Esophagus squamous epithelium (tissue), 5 donors: ENCODE measurements at regions not wholly inside any gene's neighbourhood (a gene's known extent, or its start where the extent isn't known, plus 50 kb on each side); places are given as distances from the start of the nearest gene placed in this dataset.

Experiments used
- DNase-seq: peaks from one replicate; lab custom pipeline; 2025; lab: John Stamatoyannopoulos, UW
- H3K27ac ChIP-seq, 4 donors: fragments of 200-600 bp; sonication (generic); one replicate each; pipeline ENCODE4 v1.5.1; 2016 to 2019; ENCODE audit warnings: mild to moderate bottlenecking in 1 of 4
- H3K27me3 ChIP-seq, 4 donors: fragments of 200-600 bp; sonication (generic); 1 replicate in 3 of 4; 2 replicates in 1 of 4; pipeline versions ENCODE4 v1.5.1 to v1.6.0; 2017 to 2021; ENCODE audit warnings: antibody characterized with exemption in 1 of 4
- H3K36me3 ChIP-seq, 3 donors: fragments of 200-600 bp; sonication (generic); one replicate each; pipeline ENCODE4 v1.5.1; 2016 to 2019
- H3K4me1 ChIP-seq, 3 donors: fragments of 200-600 bp; sonication (generic); one replicate each; pipeline ENCODE4 v1.5.1; 2017 to 2019
- H3K4me3 ChIP-seq, 4 donors: fragments of 200-600 bp; sonication (generic); 1 replicate in 3 of 4; 2 replicates in 1 of 4; pipeline ENCODE4 v1.5.1; 2016 to 2019; ENCODE audit warnings: mild to moderate bottlenecking in 2 of 4, moderate library complexity in 1 of 4
- H3K9me3 ChIP-seq, 3 donors: fragments of 200-600 bp; sonication (generic); one replicate each; pipeline ENCODE4 v1.5.1; 2016 to 2019
- POLR2A ChIP-seq, 4 donors: fragments of 450-650 bp; IDR thresholded peaks; one replicate each; pipeline ENCODE4 v1.6.1; 2017; ENCODE audit warnings: antibody characterized with exemption in 4 of 4, mild to moderate bottlenecking in 4 of 4, moderate library complexity in 3 of 4
- WGBS, 2 donors: methylation state at CpG; one replicate each; pipeline ENCODE4 v1.1.5; 2018; 5-methylcytosine and 5-hydroxymethylcytosine counted together
- intact Hi-C: fragments of 100-400 bp; cut with DNase I; formaldehyde crosslinking; loops from one replicate; pipeline ENCODE4 v1.15.0; 2022
- TF ChIP-seq, protein P1 (sequence below), 6 experiments: fragments of 450-650 bp in 4 of 6; fragments of 200-600 bp in 2 of 6; sonication (generic) in 2 of 6; IDR thresholded peaks; one replicate each; pipeline ENCODE4 v1.5.1; 2016 to 2019; ENCODE audit warnings: antibody characterized with exemption in 6 of 6, mild to moderate bottlenecking in 4 of 6, moderate library complexity in 4 of 6
- donor health status: DM: yes; HTN: yes; CAD: no.

DNA sequence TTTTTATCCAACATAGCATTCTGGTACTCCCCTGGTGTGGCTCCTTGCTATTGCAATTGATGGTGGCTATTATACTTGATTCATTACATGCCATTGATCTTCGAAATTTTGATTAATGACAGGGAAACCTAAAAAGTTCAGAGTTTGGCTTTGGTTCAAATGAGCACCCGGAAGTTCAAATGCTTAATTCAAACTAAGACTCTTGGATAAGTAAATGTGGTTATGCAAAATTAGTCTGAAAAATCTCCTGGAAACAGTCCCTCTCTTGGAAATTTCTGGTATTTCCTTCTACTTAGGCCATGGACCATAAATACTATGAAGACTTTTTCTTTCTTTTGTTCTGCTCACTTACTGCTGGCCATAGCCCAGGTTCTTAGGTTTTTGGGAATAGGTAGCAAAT, 65.3 kb upstream of the SMIM21 start:
- no peak overlapping the region for H3K4me3 ChIP-seq
- no peak for TF ChIP-seq POLR2A (IDR thresholded peaks at IDR 0.05)
- TF ChIP-seq, protein P1, sequence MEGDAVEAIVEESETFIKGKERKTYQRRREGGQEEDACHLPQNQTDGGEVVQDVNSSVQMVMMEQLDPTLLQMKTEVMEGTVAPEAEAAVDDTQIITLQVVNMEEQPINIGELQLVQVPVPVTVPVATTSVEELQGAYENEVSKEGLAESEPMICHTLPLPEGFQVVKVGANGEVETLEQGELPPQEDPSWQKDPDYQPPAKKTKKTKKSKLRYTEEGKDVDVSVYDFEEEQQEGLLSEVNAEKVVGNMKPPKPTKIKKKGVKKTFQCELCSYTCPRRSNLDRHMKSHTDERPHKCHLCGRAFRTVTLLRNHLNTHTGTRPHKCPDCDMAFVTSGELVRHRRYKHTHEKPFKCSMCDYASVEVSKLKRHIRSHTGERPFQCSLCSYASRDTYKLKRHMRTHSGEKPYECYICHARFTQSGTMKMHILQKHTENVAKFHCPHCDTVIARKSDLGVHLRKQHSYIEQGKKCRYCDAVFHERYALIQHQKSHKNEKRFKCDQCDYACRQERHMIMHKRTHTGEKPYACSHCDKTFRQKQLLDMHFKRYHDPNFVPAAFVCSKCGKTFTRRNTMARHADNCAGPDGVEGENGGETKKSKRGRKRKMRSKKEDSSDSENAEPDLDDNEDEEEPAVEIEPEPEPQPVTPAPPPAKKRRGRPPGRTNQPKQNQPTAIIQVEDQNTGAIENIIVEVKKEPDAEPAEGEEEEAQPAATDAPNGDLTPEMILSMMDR (IDR thresholded peaks at IDR 0.05) = no peak
- no peaks in the 10 kb centered on the region for H3K4me1 ChIP-seq
- H3K36me3 ChIP-seq = no peaks in the 10 kb centered on the region
- WGBS, 2 donors = 39 to 40% methylated on average over 2 of the region's 2 CpGs
- H3K27ac ChIP-seq = no peak overlapping the region
- intact Hi-C loops = no loop called here
- peaks cover 0 to 4% (median 0%) of the 10 kb centered on the region in 4 donors for H3K27me3 ChIP-seq
- no peaks in the 10 kb centered on the region for H3K9me3 ChIP-seq
- no peak for DNase-seq

DNA sequence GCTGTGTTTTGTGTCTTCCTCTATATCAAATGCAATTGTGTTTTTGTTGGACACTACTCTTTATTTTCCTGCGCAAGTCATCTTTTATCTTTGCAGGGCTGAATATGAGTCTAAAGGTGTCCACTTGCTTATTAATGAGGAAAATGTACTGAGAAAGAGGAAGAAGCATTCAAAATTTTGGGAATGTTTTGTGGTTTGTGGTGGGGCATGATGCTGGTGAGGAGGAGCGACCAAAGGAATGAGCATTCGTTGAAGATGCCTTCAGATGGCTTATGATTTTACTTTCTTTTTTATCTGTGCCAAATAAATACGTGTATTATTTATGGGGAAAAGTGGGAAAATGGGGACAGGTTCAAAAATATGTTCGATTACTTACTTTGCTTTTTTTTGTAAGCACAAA, 63.9 kb upstream of the SMIM21 start:
- no peaks in the 10 kb centered on the region for H3K36me3 ChIP-seq
- intact Hi-C loops = no loop called here
- H3K4me3 ChIP-seq = no peak overlapping the region
- H3K27ac ChIP-seq = no peak overlapping the region
- TF ChIP-seq POLR2A (IDR thresholded peaks at IDR 0.05) = no peak
- TF ChIP-seq, protein P1 (IDR thresholded peaks at IDR 0.05) = no peak
- H3K27me3 ChIP-seq = peaks cover 0 to 3% (median 0%) of the 10 kb centered on the region in 4 donors
- H3K4me1 ChIP-seq = no peaks in the 10 kb centered on the region
- WGBS, 2 donors = 77 to 78% methylated on average over 5 of the region's 5 CpGs
- H3K9me3 ChIP-seq = no peaks in the 10 kb centered on the region
- DNase-seq = no peak

DNA sequence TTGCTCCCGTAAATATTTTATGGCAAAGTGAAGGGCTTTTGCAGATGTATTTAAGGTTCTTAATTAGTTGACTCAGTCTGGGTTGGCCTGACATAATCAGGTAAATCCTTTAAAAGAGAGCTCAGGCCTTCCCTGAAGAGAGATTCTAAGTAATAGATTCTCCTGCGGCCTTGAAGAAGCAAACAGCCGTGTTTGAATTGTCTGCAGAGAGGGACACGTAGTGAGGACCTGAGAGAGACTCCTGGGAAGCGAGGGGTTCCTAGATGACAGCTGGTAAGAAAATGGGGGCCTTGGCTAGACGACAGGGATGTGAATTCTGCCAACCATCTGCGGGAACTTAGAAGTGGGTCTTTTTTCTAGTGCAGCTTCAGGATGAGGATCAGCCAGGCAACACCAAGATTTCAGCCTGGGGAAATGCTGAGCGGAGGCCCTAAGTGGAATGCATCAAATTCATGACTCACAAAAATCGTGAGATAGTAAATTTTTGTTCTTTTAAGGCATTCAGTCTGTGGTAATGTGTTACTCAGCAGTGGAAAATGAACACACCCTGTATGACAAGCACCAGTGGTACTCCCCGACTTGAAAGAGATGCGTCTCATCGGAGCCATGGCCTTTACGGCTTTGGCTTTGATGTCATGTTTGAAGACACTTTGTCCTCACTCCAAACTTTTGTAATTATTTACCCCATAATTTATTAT, 62.1 kb upstream of the SMIM21 start:
- H3K4me3 ChIP-seq = no peak overlapping the region
- intact Hi-C loops = no loop called here
- no peak for DNase-seq
- H3K36me3 ChIP-seq = no peaks in the 10 kb centered on the region
- H3K9me3 ChIP-seq = no peaks in the 10 kb centered on the region
- peak overlapping the region in 1 of 4 donors; percentile 36 for H3K27ac ChIP-seq
- H3K4me1 ChIP-seq = no peaks in the 10 kb centered on the region
- no peak for TF ChIP-seq POLR2A (IDR thresholded peaks at IDR 0.05)
- TF ChIP-seq, protein P1 (IDR thresholded peaks at IDR 0.05) = no peak
- 60 to 80% methylated on average over 13 of the region's 13 CpGs for WGBS, 2 donors
- no peaks in the 10 kb centered on the region for H3K27me3 ChIP-seq

GRCh38 chr18:75483662-75484061, 56.2 kb upstream of the SMIM21 start:
- no peak for TF ChIP-seq POLR2A (IDR thresholded peaks at IDR 0.05)
- Histone ChIP-seq H3K4me3 (no peak overlapping the region), H3K27ac (no peak overlapping the region), H3K36me3 (no peaks in the 10 kb centered on the region), H3K4me1 (no peaks in the 10 kb centered on the region), H3K9me3 (no peaks in the 10 kb centered on the region), H3K27me3 (no peaks in the 10 kb centered on the region)
- DNase-seq = no peak
- 69 to 92% methylated on average over 2 of the region's 3 CpGs for WGBS, 2 donors
- intact Hi-C loops = no loop called here

DNA sequence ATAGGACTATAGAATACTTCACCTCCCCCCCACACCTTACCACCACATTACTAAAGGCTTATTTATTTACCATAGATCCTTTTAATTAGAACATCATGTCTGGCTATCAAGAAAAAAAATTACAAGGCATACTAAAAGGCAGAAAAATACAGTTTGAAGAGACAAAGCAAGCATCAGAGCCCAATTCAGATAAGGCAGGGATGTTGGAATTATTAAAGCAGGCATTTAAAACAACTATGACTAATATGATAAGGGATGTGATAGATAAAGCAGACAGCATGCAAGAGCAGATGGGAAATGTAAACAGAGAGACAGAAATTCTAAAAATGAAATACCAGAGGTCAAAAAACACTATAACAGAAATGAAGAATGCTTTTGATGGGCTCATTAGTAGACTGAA, 55.4 kb upstream of the SMIM21 start:
- no peak for DNase-seq
- Histone ChIP-seq H3K4me3 (no peak overlapping the region), H3K9me3 (no peaks in the 10 kb centered on the region), H3K27ac (no peak overlapping the region), H3K36me3 (no peaks in the 10 kb centered on the region), H3K27me3 (no peaks in the 10 kb centered on the region), H3K4me1 (no peaks in the 10 kb centered on the region)
- TF ChIP-seq, protein P1 (IDR thresholded peaks at IDR 0.05) = no peak
- TF ChIP-seq POLR2A (IDR thresholded peaks at IDR 0.05) = no peak
- intact Hi-C loops = no loop called here
